ENCODE measurements at regions not wholly inside any gene's neighbourhood (a gene's known extent, or its start where the extent isn't known, plus 50 kb on each side); places are given as distances from the start of the nearest gene placed in this dataset.

GRCh38 chr5:125584140-125584520 lies 837.7 kb upstream of the ZNF608 start:
- FAIRE-seq (no peak), DNase-seq (ENCODE audit: low read depth, low spot score) (no peak)
- Histone ChIP-seq H3K4me3 (replicated peaks in 1 of 3; ENCODE audit: insufficient read depth in 1 of 3, low read depth in 1 of 3, low read length in 3 of 3) (no peak overlapping the region), H3K4me2 (ENCODE audit: insufficient read depth, low read length) (no peak overlapping the region), H3K9me1 (replicated peaks; ENCODE audit: control insufficient read depth, extremely low read depth, insufficient read depth, low read length) (no peaks in the 10 kb centered on the region), H3K9ac (replicated peaks; ENCODE audit: extremely low read depth, insufficient read depth, low read length) (no peak overlapping the region), H3K36me3 (ENCODE audit: control insufficient read depth in 2 of 2, extremely low read depth in 1 of 2, insufficient read depth in 2 of 2, low read length in 2 of 2) (no peaks in the 10 kb centered on the region), H3K27ac (ENCODE audit: insufficient read depth, low read depth, low read length) (no peak overlapping the region), H2AFZ (ENCODE audit: low read depth, low read length) (no peak overlapping the region), H3K79me2 (ENCODE audit: control insufficient read depth, insufficient read depth, low read length) (no peaks in the 10 kb centered on the region), H3K9me3 (replicated peaks; ENCODE audit: control insufficient read depth, insufficient read depth, low read length) (no peaks in the 10 kb centered on the region), H3K4me1 (ENCODE audit: control insufficient read depth, extremely low read depth, insufficient read depth, low read length) (no peaks in the 10 kb centered on the region), H4K20me1 (replicated peaks; ENCODE audit: control insufficient read depth, extremely low read depth, insufficient read depth, low read length) (no peaks in the 10 kb centered on the region), H3K27me3 (ENCODE audit: control insufficient read depth in 2 of 2, insufficient read depth in 2 of 2, low read length in 2 of 2) (no peaks in the 10 kb centered on the region)
- CTCF ChIA-PET = no interaction called here
- intact Hi-C loops (cut with micrococcal nuclease) (no loop called here), dilution Hi-C loops (cut with MboI; ENCODE audit: extremely low pct_ligation_motif_present, low sequenced_read_pairs) (no loop called here)
- TF ChIP-seq POLR2A (IDR thresholded peaks at IDR 0.05; ENCODE audit: low read depth, low read length) = no peak
- TF ChIP-seq CTCF (IDR thresholded peaks at IDR 0.05; ENCODE audit: extremely low read depth in 1 of 2, insufficient read depth in 1 of 2, low read depth in 1 of 2, low read length in 2 of 2) = no peak
- no peak for TF ChIP-seq MYC (IDR thresholded peaks at IDR 0.05; ENCODE audit: low read depth, low read length)
- TF ChIP-seq FOS (IDR thresholded peaks at IDR 0.05; ENCODE audit: borderline replicate concordance, insufficient read depth, low read length) = no peak
- TF ChIP-seq JUN (IDR thresholded peaks at IDR 0.05; ENCODE audit: borderline replicate concordance, insufficient read depth, insufficient read length, low read depth) = no peak
- no peak for TF ChIP-seq POLR2AphosphoS5 (IDR thresholded peaks at IDR 0.05; ENCODE audit: insufficient read depth, low read depth, low read length)
- TF ChIP-seq EZH2 (IDR thresholded peaks at IDR 0.05; ENCODE audit: borderline replicate concordance, low read depth, low read length, severe bottlenecking) = no peak
- TF ChIP-seq GATA2 (IDR thresholded peaks at IDR 0.05; ENCODE audit: insufficient read depth, insufficient read length, low read depth, low read length) = no peak
- TF ChIP-seq MAX (IDR thresholded peaks at IDR 0.05; ENCODE audit: insufficient read depth, insufficient read length) = no peak
- POLR2A ChIA-PET = no interaction called here
- BruUV-seq (replicated peaks) = no TSS peak

Data from endothelial cell of umbilical vein (primary cell).